NOMO-1 (cell line): ENCODE measurements at regions not wholly inside any gene's neighbourhood (a gene's known extent, or its start where the extent isn't known, plus 50 kb on each side); places are given as distances from the start of the nearest gene placed in this dataset.

Experiments used
- DNase-seq, 2 experiments: peaks; one replicate each; lab custom pipeline; 2025; ENCODE audit not compliant: unreplicated experiment in 2 of 2; lab: John Stamatoyannopoulos, UW

DNA sequence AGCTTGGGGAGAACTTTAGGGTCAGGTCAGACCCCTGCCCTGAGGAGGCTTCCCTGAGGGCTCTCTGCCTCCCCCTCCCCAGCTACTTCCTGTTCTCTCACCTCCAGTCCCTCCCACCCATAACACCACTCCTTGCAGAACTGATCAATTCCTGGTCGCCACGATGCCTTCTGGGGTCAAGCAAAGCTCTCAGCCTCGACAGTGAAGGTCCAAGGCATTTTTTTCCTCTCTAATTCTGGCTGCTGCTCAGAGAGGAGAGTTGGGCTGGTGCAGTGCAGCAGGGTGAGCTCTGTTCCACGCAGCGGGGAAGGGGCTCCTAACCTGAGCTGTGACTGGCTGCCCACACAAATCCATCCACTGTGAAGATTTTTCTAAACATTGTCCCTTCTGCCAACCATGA, 628.4 kb downstream of the BRD1 start:
- DNase-seq: no peak

DNA sequence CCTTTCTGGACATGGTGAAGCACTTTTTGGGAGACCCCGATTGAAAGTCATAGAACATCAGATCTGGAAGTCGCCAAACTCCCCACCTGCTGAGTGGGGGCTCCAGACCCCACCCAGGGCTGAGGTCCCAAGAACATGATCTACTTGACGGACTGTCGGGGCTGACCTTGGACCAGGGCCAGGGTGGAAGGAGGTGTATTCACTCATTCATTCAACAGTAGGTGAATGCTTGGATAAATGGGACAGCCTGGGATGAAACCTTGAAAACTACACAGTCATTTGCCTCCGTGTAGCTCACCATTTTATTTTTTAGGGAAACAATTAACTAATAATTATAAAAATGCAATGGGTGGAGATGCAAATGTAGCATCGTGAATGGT, 629.0 kb downstream of the BRD1 start:
- no peak for DNase-seq

DNA sequence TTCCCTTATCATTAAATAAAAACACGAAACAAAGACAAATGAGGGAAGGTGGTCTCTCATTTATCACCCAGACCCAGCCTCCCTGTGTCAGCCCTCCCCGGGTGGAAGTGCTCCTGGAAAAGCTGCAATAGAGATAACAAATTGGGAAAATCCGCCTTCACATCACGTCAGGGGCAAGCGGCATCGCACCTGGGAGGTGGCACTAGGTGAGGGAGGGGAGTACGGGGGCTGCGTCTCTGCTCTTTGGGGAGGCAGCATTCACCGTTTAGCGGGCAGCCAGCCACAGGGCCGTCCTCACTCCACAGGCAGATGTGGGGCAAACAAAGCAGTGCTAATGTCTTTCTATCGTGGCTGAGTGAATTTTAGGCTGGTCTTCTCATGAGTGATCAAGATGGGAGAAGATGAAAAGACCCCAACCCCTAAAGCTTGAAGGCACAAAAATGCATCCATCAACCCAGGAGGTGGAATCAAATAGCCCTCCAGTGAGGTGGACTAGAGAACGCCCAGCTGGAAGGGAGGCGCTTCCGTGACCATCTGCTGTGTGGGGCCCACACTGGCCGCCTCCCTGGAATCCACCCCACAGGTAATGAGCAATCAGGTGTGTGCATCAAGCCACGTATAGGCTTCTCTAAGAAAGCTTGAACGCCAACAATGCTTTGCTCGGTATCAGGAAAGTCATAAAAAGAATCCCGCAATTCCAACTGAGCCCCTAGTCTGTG, 629.5 kb downstream of the BRD1 start:
- DNase-seq: no peak

GRCh38 chr22:49197505-49197904, 630.2 kb downstream of the BRD1 start:
- no peak for DNase-seq

- no peak for DNase-seq
Observed at GRCh38 chr22:49196046-49196511, 631.6 kb downstream of the BRD1 start.

- no peak for DNase-seq
Observed at GRCh38 chr22:49195636-49196035, 632.0 kb downstream of the BRD1 start.

GRCh38 chr22:49193901-49194465, 633.7 kb downstream of the BRD1 start:
- DNase-seq: no peak

GRCh38 chr22:49193348-49193747, 634.3 kb downstream of the BRD1 start:
- DNase-seq: no peak

- no peak for DNase-seq
Observed at GRCh38 chr22:49192857-49193250, 634.8 kb downstream of the BRD1 start.

GRCh38 chr22:49192180-49192856, 635.4 kb downstream of the BRD1 start:
- no peak for DNase-seq

- DNase-seq: no peak
Observed at GRCh38 chr22:49191506-49191980, 636.1 kb downstream of the BRD1 start.

- no peak for DNase-seq
Observed at GRCh38 chr22:49190816-49191505, 636.7 kb downstream of the BRD1 start.

DNA sequence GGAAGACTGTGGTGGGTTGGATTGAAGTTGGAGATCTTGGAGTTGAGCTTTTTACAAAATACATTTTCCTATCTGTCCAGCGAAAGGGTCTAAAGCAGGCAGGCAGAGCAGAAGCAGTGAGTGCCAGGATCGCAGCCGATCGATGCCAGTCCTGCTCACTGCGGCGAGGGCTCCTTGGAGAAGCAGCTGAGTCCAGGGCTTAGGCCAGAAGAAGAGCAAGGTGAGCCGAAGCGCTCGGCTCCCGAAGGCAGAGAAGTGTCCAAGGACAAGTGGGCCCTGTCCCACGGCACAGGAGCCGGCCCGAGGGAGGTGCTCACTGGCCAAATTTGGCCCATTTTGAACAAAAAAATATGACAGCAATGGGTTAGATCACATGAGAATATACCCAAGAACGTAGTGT, 637.8 kb downstream of the BRD1 start:
- DNase-seq: no peak

- no peak for DNase-seq
Observed at GRCh38 chr22:49188591-49188990, 639.1 kb downstream of the BRD1 start.

DNA sequence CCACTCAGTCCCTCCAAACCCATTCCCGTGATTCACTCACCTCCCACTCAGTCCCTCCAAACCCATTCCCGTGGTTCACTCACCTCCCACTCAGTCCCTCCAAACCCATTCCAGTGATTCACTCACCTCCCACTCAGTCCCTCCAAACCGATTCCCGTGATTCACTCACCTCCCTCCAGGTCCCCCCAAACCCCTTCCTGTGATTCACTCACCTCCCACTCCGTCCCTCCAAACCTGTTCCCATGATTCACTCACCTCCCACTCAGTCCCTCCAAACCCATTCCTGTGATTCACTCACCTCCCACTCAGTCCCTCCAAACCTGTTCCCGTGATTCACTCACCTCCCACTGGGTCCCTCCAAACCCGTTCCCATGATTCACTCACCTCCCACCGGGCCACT, 639.6 kb downstream of the BRD1 start:
- DNase-seq: no peak

GRCh38 chr22:49186762-49187161, 640.9 kb downstream of the BRD1 start:
- DNase-seq: no peak

DNA sequence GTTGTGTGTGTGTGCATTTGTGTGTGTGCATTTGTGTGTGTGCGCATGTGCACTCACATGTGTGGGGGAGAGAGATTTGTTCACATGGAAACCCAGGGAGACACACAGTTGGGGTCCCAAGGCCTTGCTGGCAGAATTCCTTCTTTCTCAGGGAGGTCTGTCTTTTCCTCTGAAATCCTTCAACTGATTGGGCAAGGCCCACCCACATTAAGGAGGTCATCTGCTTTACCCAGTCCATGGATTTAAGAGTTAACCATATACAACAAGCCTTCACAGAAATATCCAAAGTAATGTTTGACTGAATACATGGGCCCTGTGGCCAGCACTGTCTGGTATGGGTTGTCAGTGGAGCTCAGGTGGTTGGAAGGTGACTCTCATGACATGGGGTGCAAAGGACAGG, 641.4 kb downstream of the BRD1 start:
- DNase-seq: no peak

- DNase-seq: no peak
Observed at GRCh38 chr22:49185312-49185969, 642.2 kb downstream of the BRD1 start.

DNA sequence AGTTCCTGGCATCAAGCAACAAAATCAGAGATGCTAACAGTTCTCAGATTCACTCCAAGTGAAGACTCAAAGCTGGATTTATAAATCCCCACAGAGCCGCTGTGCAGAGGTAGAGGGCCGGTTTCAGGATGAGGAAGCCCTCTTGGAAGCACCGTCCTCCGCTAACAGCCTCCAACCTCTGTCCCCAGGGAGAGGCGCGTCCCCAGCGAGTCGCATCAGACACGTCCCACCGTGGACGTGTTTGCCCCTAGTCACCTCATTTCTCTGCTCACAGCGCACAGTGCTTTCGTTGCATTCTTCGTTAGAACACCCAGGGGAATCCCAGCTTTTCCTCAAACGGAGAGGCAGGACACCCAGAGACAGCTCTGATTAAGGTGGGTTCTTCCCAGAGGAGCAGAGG, 642.9 kb downstream of the BRD1 start:
- no peak for DNase-seq

GRCh38 chr22:49183826-49184216, 643.9 kb downstream of the BRD1 start:
- DNase-seq: no peak
